SK-N-SH treated with all-trans-retinoic acid at 6 μM for 48 hours (cell line): ENCODE measurements at regions not wholly inside any gene's neighbourhood (a gene's known extent, or its start where the extent isn't known, plus 50 kb on each side); places are given as distances from the start of the nearest gene placed in this dataset.

Experiments used
- ATAC-seq: fragments of 200-7000 bp; cut with Tn5 transposase; 3 replicates; pipeline ENCODE4 v1.9.1; 2020; ENCODE audit warnings: mild to moderate bottlenecking, moderate library complexity
- ARNTL ChIP-seq: fragments of 450-650 bp; formaldehyde crosslinking; IDR thresholded peaks from 2 replicates; pipeline ENCODE4 v1.5.0; 2020; ENCODE audit warnings: low read depth, mild to moderate bottlenecking, moderate library complexity, borderline replicate concordance
- BACH2 ChIP-seq: fragments of 250-450 bp; sonication (Bioruptor Pico); IDR thresholded peaks from 2 replicates; pipeline ENCODE4 v1.9.0; 2021; ENCODE audit warnings: mild to moderate bottlenecking, borderline replicate concordance
- CSDC2 ChIP-seq: fragments of 250-450 bp; sonication (Bioruptor Pico); IDR thresholded peaks from 2 replicates; pipeline ENCODE4 v1.5.0; 2020; ENCODE audit warnings: mild to moderate bottlenecking, moderate library complexity
- ESRRG ChIP-seq: fragments of 250-450 bp; sonication (Bioruptor Pico); IDR thresholded peaks from 2 replicates; pipeline ENCODE4 v1.6.1; 2021; ENCODE audit warnings: mild to moderate bottlenecking
- GLIS3 ChIP-seq: fragments of 250-450 bp; sonication (Bioruptor Pico); IDR thresholded peaks from 2 replicates; pipeline ENCODE4 v1.5.0; 2020; ENCODE audit warnings: mild to moderate bottlenecking, moderate library complexity
- ISL1 ChIP-seq: fragments of 250-450 bp; sonication (Bioruptor Pico); IDR thresholded peaks from 2 replicates; pipeline ENCODE4 v2.1.2; 2022; ENCODE audit warnings: mild to moderate bottlenecking, moderate library complexity
- OSR1 ChIP-seq: fragments of 250-450 bp; sonication (Bioruptor Pico); IDR thresholded peaks from 2 replicates; pipeline ENCODE4 v1.8.0; 2022; ENCODE audit warnings: moderate library complexity, mild to moderate bottlenecking, inconsistent platforms
- PPARA ChIP-seq: fragments of 250-450 bp; sonication (Bioruptor Pico); IDR thresholded peaks from 2 replicates; pipeline ENCODE4 v1.5.0; 2020; ENCODE audit warnings: mild to moderate bottlenecking, borderline replicate concordance
- RARB ChIP-seq: fragments of 250-450 bp; sonication (Bioruptor Pico); IDR thresholded peaks from 2 replicates; pipeline ENCODE4 v1.8.0; 2021; ENCODE audit warnings: mild to moderate bottlenecking, moderate library complexity
- SNAI2 ChIP-seq: fragments of 250-450 bp; sonication (Bioruptor Pico); IDR thresholded peaks from 2 replicates; pipeline ENCODE4 v1.5.0; 2020; ENCODE audit warnings: mild to moderate bottlenecking, moderate library complexity
- TCF4 ChIP-seq: fragments of 250-450 bp; sonication (Bioruptor Pico); IDR thresholded peaks from 2 replicates; pipeline ENCODE4 v1.8.0; 2021; ENCODE audit warnings: mild to moderate bottlenecking, moderate library complexity, borderline replicate concordance
- TOX ChIP-seq: fragments of 250-450 bp; sonication (Bioruptor Pico); IDR thresholded peaks from 2 replicates; pipeline ENCODE4 v1.8.0; 2021; ENCODE audit warnings: mild to moderate bottlenecking, moderate library complexity, borderline replicate concordance
- ZC3H10 ChIP-seq: fragments of 250-450 bp; sonication (Bioruptor Pico); IDR thresholded peaks from 2 replicates; pipeline ENCODE4 v1.5.1; 2021; ENCODE audit warnings: mild to moderate bottlenecking, moderate library complexity
- ZFP3 ChIP-seq: fragments of 250-450 bp; sonication (Bioruptor Pico); IDR thresholded peaks from 2 replicates; pipeline ENCODE4 v1.5.0; 2020; ENCODE audit warnings: mild to moderate bottlenecking, moderate library complexity
- ZNF565 ChIP-seq: fragments of 450-650 bp; formaldehyde crosslinking; conservative IDR thresholded peaks from 2 replicates; pipeline ENCODE4 v1.5.0; 2020; ENCODE audit warnings: low read depth, mild to moderate bottlenecking, moderate library complexity
- ZNF70 ChIP-seq: fragments of 450-650 bp; formaldehyde crosslinking; IDR thresholded peaks from 2 replicates; pipeline ENCODE4 v1.5.0; 2020; ENCODE audit warnings: mild to moderate bottlenecking, moderate library complexity
- ZNF8 ChIP-seq: fragments of 450-650 bp; formaldehyde crosslinking; IDR thresholded peaks from 2 replicates; pipeline ENCODE4 v1.5.0; 2020; ENCODE audit warnings: mild to moderate bottlenecking, moderate library complexity
- TF ChIP-seq, protein P1 (sequence below): fragments of 250-450 bp; sonication (Bioruptor Pico); IDR thresholded peaks from 2 replicates; pipeline ENCODE4 v1.5.1; 2020; ENCODE audit warnings: low read depth, mild to moderate bottlenecking, moderate library complexity
- TF ChIP-seq, protein P2 (sequence below): fragments of 250-450 bp; sonication (Bioruptor Pico); IDR thresholded peaks from 2 replicates; pipeline ENCODE4 v1.8.0; 2021; ENCODE audit warnings: low read depth, mild to moderate bottlenecking, moderate library complexity, borderline replicate concordance
- TF ChIP-seq, protein P3 (sequence below): fragments of 250-450 bp; sonication (Bioruptor Pico); IDR thresholded peaks from 2 replicates; pipeline ENCODE4 v1.8.0; 2020; ENCODE audit warnings: mild to moderate bottlenecking, moderate library complexity, borderline replicate concordance

DNA sequence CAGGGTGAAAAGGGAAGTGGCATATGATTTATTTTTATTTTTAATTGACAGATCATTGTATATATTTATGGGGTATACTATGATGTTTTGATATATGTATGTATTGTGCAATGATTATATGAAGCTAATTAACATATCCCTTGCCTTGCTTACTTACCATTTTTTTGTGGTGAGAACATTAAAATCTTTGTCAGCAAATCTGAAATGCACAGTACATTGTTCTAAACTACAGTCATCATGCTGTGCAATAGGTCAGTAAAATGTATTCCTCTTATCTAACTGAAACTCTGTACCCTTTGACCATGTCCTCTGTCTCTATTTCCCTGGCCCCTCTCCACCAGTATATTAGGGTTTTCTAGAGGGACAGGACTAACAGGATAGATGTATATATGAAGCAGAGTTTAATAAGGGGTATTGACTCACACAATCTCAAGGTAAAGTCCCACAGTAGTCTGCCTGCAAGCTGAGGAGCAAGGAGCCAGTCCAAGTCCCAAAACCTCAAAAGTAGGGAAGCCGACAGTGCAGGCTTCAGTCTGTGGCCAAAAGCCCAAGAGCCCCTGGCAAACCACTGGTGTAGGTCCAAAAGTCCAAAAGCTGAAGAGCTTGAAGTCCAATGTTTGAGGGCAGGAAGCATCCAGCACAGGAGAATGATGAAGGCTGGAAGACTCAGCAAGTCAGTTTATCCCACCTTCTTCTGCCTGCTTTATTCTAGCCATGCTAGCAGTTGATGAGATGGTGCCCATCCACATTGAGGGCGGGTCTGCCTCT is 122.2 kb upstream of the FBXL7 start:
- TF ChIP-seq ZC3H10 (CRISPR knock-in tag) = no peak
- TF ChIP-seq, protein P1, sequence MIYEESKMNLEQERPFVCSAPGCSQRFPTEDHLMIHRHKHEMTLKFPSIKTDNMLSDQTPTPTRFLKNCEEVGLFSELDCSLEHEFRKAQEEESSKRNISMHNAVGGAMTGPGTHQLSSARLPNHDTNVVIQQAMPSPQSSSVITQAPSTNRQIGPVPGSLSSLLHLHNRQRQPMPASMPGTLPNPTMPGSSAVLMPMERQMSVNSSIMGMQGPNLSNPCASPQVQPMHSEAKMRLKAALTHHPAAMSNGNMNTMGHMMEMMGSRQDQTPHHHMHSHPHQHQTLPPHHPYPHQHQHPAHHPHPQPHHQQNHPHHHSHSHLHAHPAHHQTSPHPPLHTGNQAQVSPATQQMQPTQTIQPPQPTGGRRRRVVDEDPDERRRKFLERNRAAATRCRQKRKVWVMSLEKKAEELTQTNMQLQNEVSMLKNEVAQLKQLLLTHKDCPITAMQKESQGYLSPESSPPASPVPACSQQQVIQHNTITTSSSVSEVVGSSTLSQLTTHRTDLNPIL (CRISPR knock-in tag) = no peak
- TF ChIP-seq SNAI2 (CRISPR knock-in tag) = no peak
- TF ChIP-seq CSDC2 = no peak
- TF ChIP-seq, protein P2, sequence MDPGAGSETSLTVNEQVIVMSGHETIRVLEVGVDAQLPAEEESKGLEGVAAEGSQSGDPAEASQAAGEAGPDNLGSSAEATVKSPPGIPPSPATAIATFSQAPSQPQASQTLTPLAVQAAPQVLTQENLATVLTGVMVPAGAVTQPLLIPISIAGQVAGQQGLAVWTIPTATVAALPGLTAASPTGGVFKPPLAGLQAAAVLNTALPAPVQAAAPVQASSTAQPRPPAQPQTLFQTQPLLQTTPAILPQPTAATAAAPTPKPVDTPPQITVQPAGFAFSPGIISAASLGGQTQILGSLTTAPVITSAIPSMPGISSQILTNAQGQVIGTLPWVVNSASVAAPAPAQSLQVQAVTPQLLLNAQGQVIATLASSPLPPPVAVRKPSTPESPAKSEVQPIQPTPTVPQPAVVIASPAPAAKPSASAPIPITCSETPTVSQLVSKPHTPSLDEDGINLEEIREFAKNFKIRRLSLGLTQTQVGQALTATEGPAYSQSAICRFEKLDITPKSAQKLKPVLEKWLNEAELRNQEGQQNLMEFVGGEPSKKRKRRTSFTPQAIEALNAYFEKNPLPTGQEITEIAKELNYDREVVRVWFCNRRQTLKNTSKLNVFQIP (CRISPR knock-in tag) = no peak
- TF ChIP-seq PPARA (CRISPR knock-in tag) = no peak
- no peak for TF ChIP-seq TCF4 (CRISPR knock-in tag)
- TF ChIP-seq, protein P3, sequence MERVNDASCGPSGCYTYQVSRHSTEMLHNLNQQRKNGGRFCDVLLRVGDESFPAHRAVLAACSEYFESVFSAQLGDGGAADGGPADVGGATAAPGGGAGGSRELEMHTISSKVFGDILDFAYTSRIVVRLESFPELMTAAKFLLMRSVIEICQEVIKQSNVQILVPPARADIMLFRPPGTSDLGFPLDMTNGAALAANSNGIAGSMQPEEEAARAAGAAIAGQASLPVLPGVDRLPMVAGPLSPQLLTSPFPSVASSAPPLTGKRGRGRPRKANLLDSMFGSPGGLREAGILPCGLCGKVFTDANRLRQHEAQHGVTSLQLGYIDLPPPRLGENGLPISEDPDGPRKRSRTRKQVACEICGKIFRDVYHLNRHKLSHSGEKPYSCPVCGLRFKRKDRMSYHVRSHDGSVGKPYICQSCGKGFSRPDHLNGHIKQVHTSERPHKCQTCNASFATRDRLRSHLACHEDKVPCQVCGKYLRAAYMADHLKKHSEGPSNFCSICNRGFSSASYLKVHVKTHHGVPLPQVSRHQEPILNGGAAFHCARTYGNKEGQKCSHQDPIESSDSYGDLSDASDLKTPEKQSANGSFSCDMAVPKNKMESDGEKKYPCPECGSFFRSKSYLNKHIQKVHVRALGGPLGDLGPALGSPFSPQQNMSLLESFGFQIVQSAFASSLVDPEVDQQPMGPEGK (CRISPR knock-in tag) = no peak
- TF ChIP-seq RARB (CRISPR knock-in tag) = no peak
- no peak for TF ChIP-seq ZNF8 (CRISPR knock-in tag)
- TF ChIP-seq ZNF565 (CRISPR knock-in tag) = no peak
- no peak for TF ChIP-seq OSR1 (CRISPR knock-in tag)
- no peak for TF ChIP-seq GLIS3 (CRISPR knock-in tag)
- no peak for TF ChIP-seq TOX (CRISPR knock-in tag)
- TF ChIP-seq ARNTL (CRISPR knock-in tag) = no peak
- TF ChIP-seq ESRRG (CRISPR knock-in tag) = no peak
- no peak for TF ChIP-seq ISL1
- no peak for TF ChIP-seq ZFP3 (CRISPR knock-in tag)
- TF ChIP-seq, all 23 proteins: peak for 0
- ATAC-seq = no peak

DNA sequence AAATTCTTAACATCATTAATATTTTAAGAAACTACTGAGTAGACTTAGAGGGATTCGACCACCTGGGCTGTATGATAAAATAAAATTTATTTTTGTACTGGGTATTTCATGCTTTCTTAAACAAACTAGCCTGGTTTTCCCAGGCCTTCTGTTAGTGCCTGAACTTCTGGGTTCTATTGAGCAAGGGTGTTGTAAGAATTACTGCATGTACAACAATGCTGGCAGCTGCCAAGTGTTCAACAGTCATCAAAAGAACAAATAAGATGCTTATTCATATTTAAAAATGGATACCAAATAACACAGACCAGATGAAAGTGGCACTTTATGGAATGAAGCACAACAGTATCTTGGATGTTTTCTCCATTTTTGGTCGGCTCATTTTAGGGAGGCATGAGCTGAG is 123.2 kb upstream of the FBXL7 start:
- ATAC-seq = no peak
- no peak for TF ChIP-seq RARB (CRISPR knock-in tag)
- TF ChIP-seq ZNF70 (CRISPR knock-in tag) = no peak
- no peak for TF ChIP-seq ZFP3 (CRISPR knock-in tag)
- no peak for TF ChIP-seq ARNTL (CRISPR knock-in tag)
- no peak for TF ChIP-seq ZNF565 (CRISPR knock-in tag)
- no peak for TF ChIP-seq TOX (CRISPR knock-in tag)
- TF ChIP-seq, protein P2 (CRISPR knock-in tag) = no peak
- TF ChIP-seq, protein P1 (CRISPR knock-in tag) = no peak
- TF ChIP-seq BACH2 (CRISPR knock-in tag) = no peak
- TF ChIP-seq, protein P3 (CRISPR knock-in tag) = no peak
- no peak for TF ChIP-seq ZNF8 (CRISPR knock-in tag)
- TF ChIP-seq, all 23 proteins: peak for 0
